ENCODE measurements at regions not wholly inside any gene's neighbourhood (a gene's known extent, or its start where the extent isn't known, plus 50 kb on each side); places are given as distances from the start of the nearest gene placed in this dataset.

- DNase-seq: no peak
Observed at GRCh38 chr2:7384773-7385349, 467.6 kb downstream of the RNF144A start.

- DNase-seq: peak in 2 of 4 experiments; percentile 20 to 22
Observed at GRCh38 chr2:7390311-7390710, 473.1 kb downstream of the RNF144A start.

DNA sequence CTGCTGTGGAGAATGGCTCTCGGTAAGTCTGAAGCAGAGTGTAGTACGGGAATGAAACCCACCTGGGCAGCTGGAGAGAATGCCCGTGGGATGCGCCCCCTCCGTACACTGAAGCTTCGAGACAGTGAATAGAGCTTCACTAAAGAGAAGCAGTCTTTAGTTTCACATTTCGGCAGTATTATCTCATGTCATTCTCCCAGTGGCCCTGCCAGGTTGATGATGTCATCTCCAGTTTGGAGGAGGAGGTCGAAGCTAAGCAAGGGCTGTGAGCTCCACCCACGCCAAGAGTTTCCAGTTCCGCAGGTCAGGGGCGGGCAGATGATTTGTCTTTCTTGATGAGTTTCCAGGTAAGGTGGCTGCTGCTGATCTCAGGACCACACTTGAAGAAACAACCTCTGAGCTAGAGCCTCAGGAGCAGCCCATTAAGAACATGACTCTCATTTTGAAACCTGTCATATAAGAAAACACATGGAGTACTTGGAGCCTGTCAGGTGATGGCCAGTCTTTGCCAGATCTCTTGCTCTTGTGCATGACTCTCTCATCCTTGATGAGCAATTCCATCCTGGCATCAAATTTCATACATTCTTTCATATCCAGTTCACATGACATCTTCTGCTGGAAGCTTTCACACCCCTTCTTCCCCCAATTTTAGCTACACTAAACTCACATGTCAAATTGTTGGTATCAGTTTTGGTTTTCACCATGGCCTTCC is 475.0 kb downstream of the RNF144A start:
- no peak for DNase-seq

- no peak for DNase-seq
Observed at GRCh38 chr2:7394195-7394594, 477.0 kb downstream of the RNF144A start.

DNA sequence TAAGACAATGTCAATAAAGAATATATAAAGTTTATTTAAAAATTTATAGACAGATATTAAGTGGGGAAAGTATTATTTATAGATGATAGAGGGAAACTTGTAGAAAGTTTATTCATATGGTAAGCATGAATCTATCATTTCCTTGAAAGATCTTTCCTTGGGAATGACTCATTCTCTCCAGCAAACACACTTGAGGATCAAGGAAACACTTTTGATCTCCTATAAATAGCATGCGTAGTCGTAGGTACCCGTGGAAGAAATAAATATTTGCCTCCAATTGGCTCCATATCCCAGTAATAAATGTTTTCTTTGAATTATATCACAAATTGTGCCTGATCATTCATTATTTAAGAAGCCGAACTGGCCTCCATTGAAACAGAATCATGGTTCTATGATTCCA is 483.4 kb downstream of the RNF144A start:
- DNase-seq: no peak

DNA sequence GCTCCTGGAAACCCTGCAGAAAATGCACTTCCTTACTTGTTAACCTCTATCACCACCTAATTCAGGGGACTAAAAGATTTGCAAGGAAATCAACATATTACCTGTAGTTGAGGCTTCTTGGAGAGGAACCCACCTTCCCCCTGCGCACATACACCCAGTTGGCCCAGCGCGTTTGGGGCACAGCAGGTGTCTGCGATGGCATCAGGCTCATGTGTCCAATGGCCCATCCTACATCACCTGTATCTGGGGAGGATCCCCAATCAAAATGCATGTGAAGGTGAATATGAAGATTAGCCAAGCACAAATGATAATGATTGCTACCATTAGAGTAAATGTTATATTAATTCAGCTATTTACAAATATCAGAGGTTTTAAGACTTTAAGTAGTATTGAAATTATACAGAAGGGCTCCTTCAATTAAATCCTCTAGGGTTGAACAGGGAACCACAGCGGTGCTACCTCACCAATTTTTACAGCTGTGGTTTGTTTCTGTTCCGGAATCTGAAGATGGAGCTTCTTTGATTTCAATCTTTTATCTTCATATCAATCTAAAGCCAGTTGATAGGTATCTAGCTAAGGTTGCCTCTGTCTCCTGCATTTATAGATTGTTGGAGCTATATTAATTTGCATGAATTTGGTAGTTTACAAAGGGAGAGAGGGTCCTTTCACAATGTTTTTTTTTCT is 486.0 kb downstream of the RNF144A start:
- DNase-seq: no peak

DNA sequence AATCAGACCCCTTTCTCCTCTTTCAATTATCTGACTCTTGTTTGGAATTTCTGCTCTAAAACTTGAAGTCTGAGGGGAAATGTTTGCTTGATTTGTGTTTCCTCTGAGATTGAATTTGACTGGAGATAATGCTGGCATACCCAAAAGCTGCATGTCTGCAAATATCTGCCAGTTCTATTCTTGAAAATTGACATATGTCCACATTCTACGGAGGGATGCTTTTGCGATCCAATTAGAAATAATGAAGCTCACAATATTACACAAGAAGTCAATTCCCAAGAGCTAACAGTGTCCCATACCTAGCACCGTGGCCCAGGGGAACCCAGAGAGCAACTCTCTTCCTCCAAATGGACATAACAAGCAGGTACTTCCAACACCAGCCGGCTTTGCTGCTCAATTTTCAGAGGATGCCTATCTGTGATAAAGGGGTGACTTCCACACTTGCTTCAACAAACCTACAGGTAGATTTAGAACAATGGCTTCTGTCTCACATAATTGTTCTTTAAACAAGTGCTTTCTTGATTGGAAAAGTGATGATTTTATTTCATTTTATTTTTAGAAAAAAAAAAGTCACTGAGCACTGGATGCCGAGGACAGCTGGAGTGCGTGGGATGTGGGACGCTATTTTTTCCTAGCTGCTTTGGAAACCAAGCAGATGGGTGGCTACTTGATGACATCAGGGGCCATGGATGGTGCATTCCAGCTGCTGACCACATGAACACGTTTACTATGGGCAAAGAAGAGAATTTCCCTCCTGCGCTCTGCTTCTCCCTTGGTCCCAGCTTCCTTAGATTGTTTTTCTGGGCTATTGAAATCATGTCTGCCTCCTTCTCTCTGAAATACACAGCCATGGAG is 488.9 kb downstream of the RNF144A start:
- DNase-seq: no peak

DNA sequence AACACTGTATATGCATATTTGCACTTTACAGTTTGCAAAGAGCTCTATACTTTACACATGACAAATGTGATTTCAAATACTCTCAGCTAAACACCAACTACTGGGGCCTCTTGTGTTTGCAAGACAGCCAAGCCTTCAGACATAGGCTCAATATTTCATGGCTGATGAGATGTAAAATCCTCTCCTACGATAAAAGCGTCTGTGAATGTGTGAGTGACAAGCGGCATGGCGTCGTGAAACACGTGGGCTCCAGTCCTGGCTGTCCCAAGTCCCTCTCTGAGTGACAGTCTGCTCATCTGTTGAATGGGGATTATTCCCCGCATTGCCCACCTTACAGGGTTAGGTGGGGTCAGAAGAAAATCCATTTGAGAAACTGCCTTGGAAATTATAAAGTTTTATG is 489.8 kb downstream of the RNF144A start:
- DNase-seq: no peak

DNA sequence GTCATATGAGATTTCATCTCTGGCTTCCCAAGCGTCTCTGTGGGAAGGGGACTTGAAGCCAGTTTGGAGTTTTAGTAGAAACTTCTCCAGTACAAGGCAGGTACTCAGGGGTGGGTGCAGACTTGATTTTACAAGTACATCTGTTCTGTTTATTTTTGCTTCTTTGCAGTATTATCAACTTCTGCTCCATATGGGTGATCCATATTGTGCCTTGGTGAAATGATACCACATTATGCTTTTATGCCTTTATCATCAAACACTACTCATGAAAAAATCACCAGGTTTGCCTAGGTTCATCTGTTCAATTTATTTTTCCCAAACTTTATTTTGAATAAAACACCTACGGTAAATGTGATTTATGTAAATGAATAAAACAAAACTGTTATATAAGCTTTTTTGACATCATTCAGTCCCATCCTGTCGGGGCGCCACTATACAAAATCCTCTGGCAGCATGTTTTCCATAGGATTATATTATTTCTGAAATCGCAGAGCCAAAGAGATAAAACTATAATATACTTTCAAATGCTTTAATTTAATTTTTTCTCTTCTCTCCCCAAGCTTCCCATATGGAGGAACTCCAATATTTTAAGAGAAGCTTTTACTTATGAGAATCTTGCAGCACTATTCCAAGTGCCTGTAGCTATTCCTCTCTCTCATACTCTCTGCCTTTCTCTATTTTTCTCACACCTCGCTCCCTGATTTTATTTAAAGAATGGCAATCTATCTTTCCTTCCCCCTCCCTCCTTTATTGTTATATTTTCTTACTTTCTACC is 490.9 kb downstream of the RNF144A start:
- DNase-seq: no peak

DNA sequence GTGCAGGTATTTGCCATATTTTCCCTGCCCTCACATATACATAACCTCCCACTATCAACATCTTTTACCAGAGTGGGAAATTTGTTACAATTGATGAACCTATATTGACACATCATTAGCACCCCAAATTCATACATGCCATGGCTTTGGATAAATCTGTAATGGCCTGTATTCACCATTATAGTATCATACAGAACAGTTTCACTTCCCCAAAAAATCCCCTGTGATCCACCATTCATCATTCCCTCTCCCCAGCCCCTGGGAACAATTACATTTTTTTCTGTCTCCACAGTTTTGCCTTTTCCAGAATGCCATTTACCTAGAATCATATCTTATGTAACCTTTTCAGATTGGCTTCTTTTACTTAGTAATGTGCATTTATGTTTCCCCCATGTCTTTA is 494.5 kb downstream of the RNF144A start:
- DNase-seq: peak in 2 of 4 experiments; percentile 35 to 46

DNA sequence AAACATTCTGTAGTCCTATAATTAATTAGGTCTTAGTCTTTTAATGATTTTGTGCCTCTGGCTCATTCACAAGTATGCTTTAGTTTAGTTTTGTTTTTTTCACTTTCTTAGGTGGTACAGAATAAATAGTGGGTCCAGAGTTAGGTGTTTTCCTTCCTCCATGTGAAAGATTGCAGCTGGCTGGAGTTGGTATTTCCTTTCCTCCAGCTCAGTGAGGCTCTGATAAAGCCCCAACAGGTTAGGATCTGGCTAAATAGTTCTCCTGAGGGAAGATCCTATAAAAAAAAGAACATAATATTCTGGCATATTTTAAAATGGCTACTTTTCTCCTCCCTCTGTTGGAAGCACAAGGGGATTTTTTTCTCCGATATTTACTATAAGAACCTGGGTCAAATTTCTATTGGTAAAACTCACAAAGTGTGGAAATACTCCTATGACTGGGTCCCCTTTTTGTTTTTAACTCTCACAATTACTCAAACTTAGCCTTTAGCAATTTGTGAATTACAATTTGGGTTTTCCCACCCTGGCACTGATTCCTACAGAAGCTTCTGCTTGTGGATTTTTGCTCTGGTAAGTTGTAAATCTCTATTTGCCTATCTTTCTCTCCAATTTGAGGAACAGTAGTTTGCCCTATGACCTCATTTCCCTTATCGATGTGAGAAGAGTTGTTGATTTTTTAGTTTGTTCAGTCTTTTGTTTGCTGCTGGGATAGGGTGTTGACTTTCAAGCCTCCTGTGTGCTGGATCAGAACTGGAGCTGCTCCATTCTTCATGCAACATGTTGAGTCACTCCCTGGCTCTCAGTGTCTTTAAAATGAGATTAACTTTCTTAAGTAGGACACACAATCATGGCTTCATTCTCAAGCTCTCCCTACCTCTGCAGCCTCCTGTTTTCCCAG is 500.9 kb downstream of the RNF144A start:
- DNase-seq: peak in 2 of 4 experiments; percentile 46 to 47

DNA sequence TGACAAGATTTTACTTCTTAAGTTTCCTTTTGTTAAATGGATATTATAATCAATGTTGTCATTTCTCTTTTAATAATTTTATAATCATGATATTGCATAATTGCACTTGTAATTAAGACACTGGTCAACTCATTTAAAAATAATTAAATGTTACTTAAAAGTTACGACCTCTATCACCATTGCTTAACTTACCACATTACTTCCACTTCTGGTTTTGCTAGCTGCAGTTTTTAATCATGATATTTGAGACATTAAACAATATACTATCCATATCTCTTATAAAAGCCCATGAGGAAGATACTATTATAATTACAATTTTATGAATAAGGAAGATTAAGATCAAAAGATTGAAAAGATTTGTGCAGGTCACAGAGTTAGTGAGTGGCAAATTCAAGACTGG is 502.0 kb downstream of the RNF144A start:
- peak in 2 of 4 experiments; percentile 26 to 41 for DNase-seq

- peak in 2 of 4 experiments; percentile 20 to 36 for DNase-seq
Observed at GRCh38 chr2:7419814-7420311, 502.7 kb downstream of the RNF144A start.

GRCh38 chr2:7420530-7420929 is 503.3 kb downstream of the RNF144A start:
- DNase-seq: no peak

GRCh38 chr2:7424481-7424880 is 507.3 kb downstream of the RNF144A start:
- DNase-seq: no peak

GRCh38 chr2:7427293-7428060 is 510.3 kb downstream of the RNF144A start:
- peak; percentile 43 to 81 (median 62) for DNase-seq

GRCh38 chr2:7428454-7429204 is 511.4 kb downstream of the RNF144A start:
- peak; percentile 46 to 68 (median 56) for DNase-seq

DNA sequence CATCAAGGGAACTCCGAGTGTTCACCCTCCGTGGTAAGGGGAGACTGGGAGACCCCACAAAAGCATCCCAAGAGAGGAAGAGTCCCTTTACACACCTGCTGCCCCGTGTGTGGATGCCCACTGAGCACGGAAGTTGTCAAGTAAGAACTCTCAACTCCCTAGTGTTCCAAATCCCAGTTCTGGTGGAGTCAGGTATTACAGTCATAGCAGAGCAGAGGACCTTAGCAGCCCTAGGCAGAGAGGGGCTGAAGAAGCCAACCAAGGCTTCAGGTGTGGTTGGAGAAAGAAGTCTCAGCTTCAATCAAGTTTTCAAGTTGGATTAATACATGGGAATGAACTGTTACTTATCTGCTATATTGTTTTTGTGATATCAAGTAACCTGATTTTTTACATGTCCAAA is 512.5 kb downstream of the RNF144A start:
- no peak for DNase-seq

- peak; percentile 33 to 49 (median 40) for DNase-seq
Observed at GRCh38 chr2:7430421-7430868, 513.2 kb downstream of the RNF144A start.

Measured in suppressor macrophage (primary cell).